ENCODE measurements at regions not wholly inside any gene's neighbourhood (a gene's known extent, or its start where the extent isn't known, plus 50 kb on each side); places are given as distances from the start of the nearest gene placed in this dataset.
"Not testable (repeated sequence)": the region's sequence is repeated elsewhere in the genome, so short reads cannot be mapped to it uniquely, and the experiment has no call there.

GRCh38 chr9:7338586-7339281 is 460.8 kb downstream of the DMAC1 start:
- DNase-seq, result no peak

- peak; percentile 23 for DNase-seq
Measured at GRCh38 chr9:7336356-7337065, 463.1 kb downstream of the DMAC1 start.

- no peak for DNase-seq
Measured at GRCh38 chr9:7333719-7334118, 465.9 kb downstream of the DMAC1 start.

GRCh38 chr9:7332780-7333179 is 466.8 kb downstream of the DMAC1 start:
- DNase-seq, result no peak

- no peak for DNase-seq
Measured at GRCh38 chr9:7328453-7328852, 471.1 kb downstream of the DMAC1 start.

- DNase-seq, result no peak
Measured at GRCh38 chr9:7325995-7326394, 473.6 kb downstream of the DMAC1 start.

GRCh38 chr9:7324152-7324598 is 475.4 kb downstream of the DMAC1 start:
- no peak for DNase-seq

GRCh38 chr9:7320841-7321240 is 478.7 kb downstream of the DMAC1 start:
- DNase-seq, result no peak

GRCh38 chr9:7320139-7320538 is 479.4 kb downstream of the DMAC1 start:
- peak; percentile 20 for DNase-seq

- peak; percentile 6 for DNase-seq
Measured at GRCh38 chr9:7318920-7319319, 480.7 kb downstream of the DMAC1 start.

GRCh38 chr9:7316967-7317366 is 482.6 kb downstream of the DMAC1 start:
- DNase-seq, result no peak

- no peak for DNase-seq
Measured at GRCh38 chr9:7316166-7316795, 483.3 kb downstream of the DMAC1 start.

- no peak for DNase-seq
Measured at GRCh38 chr9:7315746-7316145, 483.8 kb downstream of the DMAC1 start.

- no peak for DNase-seq
Measured at GRCh38 chr9:7315116-7315515, 484.5 kb downstream of the DMAC1 start.

- DNase-seq, result no peak
Measured at GRCh38 chr9:7313389-7313788, 486.2 kb downstream of the DMAC1 start.

GRCh38 chr9:7309051-7309450 is 490.5 kb downstream of the DMAC1 start:
- DNase-seq, result not testable (repeated sequence)

GRCh38 chr9:7305677-7306076 is 493.9 kb downstream of the DMAC1 start:
- no peak for DNase-seq

GRCh38 chr9:7304627-7304995 is 495.0 kb downstream of the DMAC1 start:
- no peak for DNase-seq

- DNase-seq, result no peak
Measured at GRCh38 chr9:7303907-7304626, 495.5 kb downstream of the DMAC1 start.

GRCh38 chr9:7300484-7300883 is 499.1 kb downstream of the DMAC1 start:
- DNase-seq, result no peak

GRCh38 chr9:7298123-7298522 is 501.5 kb downstream of the DMAC1 start:
- DNase-seq, result peak; percentile 99

- DNase-seq, result no peak
Measured at GRCh38 chr9:7297521-7297920, 502.1 kb downstream of the DMAC1 start.

GRCh38 chr9:7293091-7293490 is 506.5 kb downstream of the DMAC1 start:
- DNase-seq, result peak; percentile 59

All from MV-4-11 (cell line).